ENCODE measurements at regions not wholly inside any gene's neighbourhood (a gene's known extent, or its start where the extent isn't known, plus 50 kb on each side); places are given as distances from the start of the nearest gene placed in this dataset.

DNA sequence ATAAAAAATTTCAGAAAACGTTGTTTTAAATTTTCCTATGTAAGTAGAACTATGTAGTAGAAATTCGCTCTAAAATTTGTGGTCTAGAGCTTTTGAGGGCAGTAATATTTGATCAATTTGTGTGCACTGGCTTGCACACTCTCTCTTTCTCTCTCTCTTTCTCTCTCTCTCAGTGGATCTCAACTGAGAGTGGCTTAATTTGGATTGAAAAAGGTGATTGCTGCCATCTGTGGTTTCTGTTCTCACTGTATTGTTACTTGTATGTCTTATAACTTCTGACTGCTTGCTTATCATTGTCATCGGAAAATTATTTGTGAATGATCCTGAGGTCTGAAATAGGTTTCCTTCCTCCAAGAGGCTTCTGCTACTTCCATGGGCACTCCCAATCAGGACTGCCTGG lies 368.2 kb downstream of the KCTD16 start:
- ATAC-seq, result no peak
- Histone ChIP-seq H3K36me3 (ENCODE audit: control insufficient read depth, insufficient read depth, low read length) (no peaks in the 10 kb centered on the region), H3K27me3 (ENCODE audit: control insufficient read depth in 2 of 2, insufficient read depth in 2 of 2, low read length in 2 of 2) (no peaks in the 10 kb centered on the region), H3K27ac (ENCODE audit: extremely low read depth, low read depth, low read length) (no peak overlapping the region), H2AFZ (ENCODE audit: low read depth, low read length) (no peak overlapping the region), H4K20me1 (replicated peaks; ENCODE audit: control insufficient read depth, insufficient read depth, low read length) (no peaks in the 10 kb centered on the region), H3K79me2 (ENCODE audit: control insufficient read depth, insufficient read depth, low read length) (no peaks in the 10 kb centered on the region), H3K4me2 (ENCODE audit: insufficient read depth, low read length) (no peak overlapping the region), H3K9ac (ENCODE audit: insufficient read depth in 1 of 2, low read depth in 2 of 2, low read length in 2 of 2) (no peak overlapping the region), H3K4me1 (replicated peaks in 1 of 2; ENCODE audit: control insufficient read depth in 2 of 2, insufficient read depth in 2 of 2, low read length in 2 of 2) (no peaks in the 10 kb centered on the region), H3K4me3 (no peak overlapping the region), H3K9me3 (replicated peaks; ENCODE audit: control insufficient read depth, insufficient read depth, low read depth, low read length) (no peaks in the 10 kb centered on the region), H3K9me1 (ENCODE audit: control insufficient read depth, insufficient read depth, low read length) (no peaks in the 10 kb centered on the region)
- in situ Hi-C loops (cut with MboI), result no loop called here
- ChIA-PET POLR2A (no interaction called here), CTCF (ENCODE audit: low intra/inter-chr PET ratio) (no interaction called here)
- DNase-seq (ENCODE audit: extremely low read depth in 1 of 4, low spot score in 3 of 4), result no peak
- no peak for TF ChIP-seq ZFP30 (CRISPR knock-in tag; IDR thresholded peaks at IDR 0.05; ENCODE audit: borderline replicate concordance)
- BruUV-seq (replicated peaks), result no TSS peak
- intact Hi-C loops (cut with micrococcal nuclease), result no loop called here
- no peak for FAIRE-seq
- WGBS (ENCODE audit: insufficient coverage, low coverage, missing lambda C conversion rate), result 3% methylated on average over 3 of the region's 3 CpGs

Data from K562 (cell line).